Osteoblast (primary cell): ENCODE measurements at regions not wholly inside any gene's neighbourhood (a gene's known extent, or its start where the extent isn't known, plus 50 kb on each side); places are given as distances from the start of the nearest gene placed in this dataset.

ENCODE experiments used
- DNase-seq: peaks from one replicate; pipeline ENCODE4 v3.0.0; 2011; ENCODE audit warnings: low spot score, mixed read lengths; ENCODE audit not compliant: insufficient read length; ENCODE audit errors: missing footprints
- H2AFZ ChIP-seq: 2 replicates; pipeline ENCODE4 v1.6.0; 2011; ENCODE audit warnings: mild to moderate bottlenecking, low read length
- H3K27ac ChIP-seq: 2 replicates; pipeline ENCODE4 v1.5.1; 2011; ENCODE audit warnings: mild to moderate bottlenecking, low read depth, low read length, moderate library complexity
- H3K27me3 ChIP-seq: 2 replicates; pipeline ENCODE4 v1.6.0; 2012; ENCODE audit warnings: mild to moderate bottlenecking, control low read depth, inconsistent platforms, low read length, moderate library complexity; ENCODE audit not compliant: insufficient read depth
- H3K36me3 ChIP-seq: 2 replicates; pipeline ENCODE4 v1.5.1; 2011; ENCODE audit warnings: mild to moderate bottlenecking, low read length, control low read depth, moderate library complexity; ENCODE audit not compliant: insufficient read depth
- H3K4me1 ChIP-seq: 2 replicates; pipeline ENCODE4 v1.5.1; 2011; ENCODE audit warnings: mild to moderate bottlenecking, low read length, control low read depth, moderate library complexity; ENCODE audit not compliant: insufficient read depth
- H3K4me2 ChIP-seq: 2 replicates; pipeline ENCODE4 v1.6.0; 2011; ENCODE audit warnings: mild to moderate bottlenecking, low read length; ENCODE audit not compliant: insufficient read depth
- H3K4me3 ChIP-seq: fragments of 200-600 bp; sonication (generic); 3 replicates; pipeline ENCODE4 v1.5.1; 2012; ENCODE audit warnings: mild to moderate bottlenecking, low read length, inconsistent platforms; ENCODE audit not compliant: insufficient read depth
- H3K79me2 ChIP-seq: 2 replicates; pipeline ENCODE4 v1.6.0; 2012; ENCODE audit warnings: mild to moderate bottlenecking, low read length, control low read depth, inconsistent platforms; ENCODE audit not compliant: insufficient read depth
- H3K9me3 ChIP-seq: 2 replicates; pipeline ENCODE4 v1.5.1; 2011; ENCODE audit warnings: low read depth, low read length, control low read depth
- H4K20me1 ChIP-seq: 2 replicates; pipeline ENCODE4 v1.6.0; 2012; ENCODE audit warnings: mild to moderate bottlenecking, low read length, control low read depth; ENCODE audit not compliant: insufficient read depth
- TF ChIP-seq, protein P1 (sequence below): IDR thresholded peaks from 2 replicates; pipeline ENCODE4 v1.5.1; 2011; ENCODE audit warnings: mild to moderate bottlenecking, low read depth, low read length, moderate library complexity; ENCODE audit errors: extremely low read depth

DNA sequence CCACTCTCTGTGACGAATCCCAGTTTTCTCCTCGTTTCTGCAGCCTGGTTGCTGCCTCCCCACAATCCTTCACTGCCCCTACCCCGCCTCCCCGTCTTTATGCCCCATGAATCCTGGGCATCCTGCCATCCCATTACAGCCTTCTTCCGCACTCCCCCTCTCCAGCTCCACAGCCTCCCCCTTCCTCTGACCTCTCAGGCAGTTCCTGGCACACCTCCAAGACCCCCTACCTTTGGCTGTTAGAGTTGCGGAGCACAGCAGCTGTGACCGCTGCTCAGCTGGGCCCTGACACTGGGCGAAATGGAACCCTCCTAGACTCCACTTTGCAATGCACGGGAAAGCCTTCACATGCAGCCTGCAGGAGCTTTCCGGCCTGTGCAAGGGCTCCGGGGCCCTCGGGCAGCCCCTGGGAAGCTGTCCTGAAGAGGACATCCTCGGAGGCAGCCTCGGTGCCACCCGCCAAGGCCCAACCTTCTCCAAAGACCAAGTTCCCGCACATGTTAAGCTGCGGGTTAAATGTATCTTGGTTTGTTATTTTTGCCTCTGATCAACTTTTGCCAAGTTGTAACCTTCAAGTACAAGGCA, 400.7 kb upstream of the MKI67 start:
- Histone ChIP-seq H3K4me1 (no peaks in the 10 kb centered on the region), H3K27ac (no peak overlapping the region), H3K27me3 (no peaks in the 10 kb centered on the region), H2AFZ (no peak overlapping the region), H3K79me2 (no peaks in the 10 kb centered on the region), H4K20me1 (no peaks in the 10 kb centered on the region), H3K4me3 (no peak overlapping the region), H3K4me2 (no peak overlapping the region), H3K36me3 (no peaks in the 10 kb centered on the region), H3K9me3 (no peaks in the 10 kb centered on the region)
- no peak for DNase-seq
- TF ChIP-seq, protein P1, sequence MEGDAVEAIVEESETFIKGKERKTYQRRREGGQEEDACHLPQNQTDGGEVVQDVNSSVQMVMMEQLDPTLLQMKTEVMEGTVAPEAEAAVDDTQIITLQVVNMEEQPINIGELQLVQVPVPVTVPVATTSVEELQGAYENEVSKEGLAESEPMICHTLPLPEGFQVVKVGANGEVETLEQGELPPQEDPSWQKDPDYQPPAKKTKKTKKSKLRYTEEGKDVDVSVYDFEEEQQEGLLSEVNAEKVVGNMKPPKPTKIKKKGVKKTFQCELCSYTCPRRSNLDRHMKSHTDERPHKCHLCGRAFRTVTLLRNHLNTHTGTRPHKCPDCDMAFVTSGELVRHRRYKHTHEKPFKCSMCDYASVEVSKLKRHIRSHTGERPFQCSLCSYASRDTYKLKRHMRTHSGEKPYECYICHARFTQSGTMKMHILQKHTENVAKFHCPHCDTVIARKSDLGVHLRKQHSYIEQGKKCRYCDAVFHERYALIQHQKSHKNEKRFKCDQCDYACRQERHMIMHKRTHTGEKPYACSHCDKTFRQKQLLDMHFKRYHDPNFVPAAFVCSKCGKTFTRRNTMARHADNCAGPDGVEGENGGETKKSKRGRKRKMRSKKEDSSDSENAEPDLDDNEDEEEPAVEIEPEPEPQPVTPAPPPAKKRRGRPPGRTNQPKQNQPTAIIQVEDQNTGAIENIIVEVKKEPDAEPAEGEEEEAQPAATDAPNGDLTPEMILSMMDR: no peak

DNA sequence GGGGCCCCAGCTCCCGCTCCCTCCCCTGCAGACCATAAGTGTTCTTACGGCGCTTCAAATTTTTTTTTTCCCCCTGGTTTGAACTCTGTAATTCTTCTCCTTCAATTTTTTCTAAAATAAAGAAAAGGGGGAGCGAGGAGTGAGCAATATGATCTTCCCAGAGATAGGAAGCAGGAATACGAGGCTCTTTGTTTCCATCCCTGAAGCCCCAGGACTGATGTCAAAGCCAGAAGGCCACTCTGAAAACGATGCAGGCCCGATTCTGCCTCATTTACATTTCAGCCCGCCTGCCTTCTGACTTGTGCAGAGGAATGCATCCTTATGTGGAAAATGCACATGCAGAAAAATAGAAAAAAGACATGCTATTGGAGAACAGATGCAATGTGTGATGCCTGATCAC, 401.5 kb upstream of the MKI67 start:
- no peak for DNase-seq
- Histone ChIP-seq H3K36me3 (no peaks in the 10 kb centered on the region), H3K4me3 (no peak overlapping the region), H2AFZ (no peak overlapping the region), H3K79me2 (no peaks in the 10 kb centered on the region), H4K20me1 (no peaks in the 10 kb centered on the region), H3K4me2 (no peak overlapping the region), H3K9me3 (no peaks in the 10 kb centered on the region), H3K27ac (no peak overlapping the region), H3K4me1 (no peaks in the 10 kb centered on the region), H3K27me3 (no peaks in the 10 kb centered on the region)
- TF ChIP-seq, protein P1: no peak

DNA sequence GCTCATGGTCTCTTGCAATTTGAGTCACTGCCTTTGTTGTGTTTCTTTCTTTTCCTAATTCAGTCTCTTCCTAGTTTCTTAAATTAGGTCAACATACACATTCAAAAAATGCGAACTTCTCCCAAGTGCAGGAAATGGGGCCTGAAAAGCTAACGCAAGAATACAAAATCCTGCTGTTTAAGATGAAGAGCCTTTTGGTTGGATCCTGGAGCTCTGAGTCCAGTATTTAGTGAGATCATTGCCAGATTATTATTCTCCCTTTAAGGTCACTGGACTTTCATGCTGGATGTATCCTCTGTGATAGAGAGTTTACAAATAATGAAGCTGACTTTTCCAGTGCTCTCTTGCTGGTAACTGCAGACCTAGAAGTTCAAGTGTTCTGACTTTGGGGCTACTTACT, 401.9 kb upstream of the MKI67 start:
- H3K27me3 ChIP-seq: no peaks in the 10 kb centered on the region
- no peak overlapping the region for H2AFZ ChIP-seq
- H3K4me3 ChIP-seq: no peak overlapping the region
- H4K20me1 ChIP-seq: no peaks in the 10 kb centered on the region
- H3K9me3 ChIP-seq: no peaks in the 10 kb centered on the region
- no peaks in the 10 kb centered on the region for H3K36me3 ChIP-seq
- no peak overlapping the region for H3K27ac ChIP-seq
- TF ChIP-seq, protein P1: no peak
- no peaks in the 10 kb centered on the region for H3K79me2 ChIP-seq
- no peaks in the 10 kb centered on the region for H3K4me1 ChIP-seq
- no peak overlapping the region for H3K4me2 ChIP-seq
- DNase-seq: no peak

GRCh38 chr10:128528781-128529180, 402.6 kb upstream of the MKI67 start:
- Histone ChIP-seq H3K36me3 (no peaks in the 10 kb centered on the region), H3K4me2 (no peak overlapping the region), H3K27ac (no peak overlapping the region), H2AFZ (no peak overlapping the region), H3K79me2 (no peaks in the 10 kb centered on the region), H3K9me3 (no peaks in the 10 kb centered on the region), H4K20me1 (no peaks in the 10 kb centered on the region), H3K4me3 (no peak overlapping the region), H3K4me1 (no peaks in the 10 kb centered on the region), H3K27me3 (no peaks in the 10 kb centered on the region)
- no peak for DNase-seq
- TF ChIP-seq, protein P1: no peak
